K562 (cell line): ENCODE measurements at regions not wholly inside any gene's neighbourhood (a gene's known extent, or its start where the extent isn't known, plus 50 kb on each side); places are given as distances from the start of the nearest gene placed in this dataset.

Experiments used
- ATAC-seq: fragments of 200-7000 bp; cut with Tn5 transposase; 3 replicates; pipeline ENCODE4 v1.9.1; 2020; ENCODE audit warnings: moderate library complexity
- BruUV-seq: library from RNA; stranded (reverse); fragments of 400-500 nt; replicated peaks from 2 replicates; lab custom pipeline; 2021; lab: Mats Ljungman, UMichigan
- CTCF ChIA-PET: fragments of 300-600 bp; formaldehyde crosslinking; extraction: SDS; loops from one replicate; lab custom pipeline; 2021; ENCODE audit warnings: low intra/inter-chr PET ratio; lab: Yijun Ruan, JAX
- POLR2A ChIA-PET: fragments of 300-600, 350-650 bp; sonication (Branson Sonifier 250); formaldehyde crosslinking; extraction: SDS; loops from one replicate; lab custom pipeline; 2021; ENCODE audit warnings: antibody characterized with exemption, inconsistent platforms; lab: Yijun Ruan, JAX
- DNase-seq, 4 experiments: peaks; one replicate each; pipeline versions ENCODE4 v3.0.0 to v3.0.0-alpha.2; 2011 to 2018; ENCODE audit warnings: low spot score in 3 of 4, mixed read lengths in 3 of 4; ENCODE audit errors: extremely low read depth in 1 of 4
- FAIRE-seq: peaks from 2 replicates; lab custom pipeline; 2011; peaks lifted over from hg19 to GRCh38; lab: Jason Lieb, UNC
- H2AFZ ChIP-seq: 2 replicates; pipeline ENCODE4 v1.6.0; 2011; ENCODE audit warnings: low read depth, low read length, control low read depth, inconsistent platforms
- H3K27ac ChIP-seq: fragments of 200-600 bp; 3 replicates; pipeline ENCODE4 v1.8.0; 2011; ENCODE audit warnings: low read depth, mild to moderate bottlenecking, control low read depth, inconsistent platforms, low read length, moderate library complexity, mixed read lengths; ENCODE audit errors: extremely low read depth
- H3K27me3 ChIP-seq, 2 experiments: fragments of 300-600 bp in 1 of 2; 2 replicates in 1 of 2; 3 replicates in 1 of 2; pipeline versions ENCODE4 v1.6.0 to v1.8.0; 2011; ENCODE audit warnings: inconsistent platforms in 2 of 2, low read length in 2 of 2, mild to moderate bottlenecking in 1 of 2, mixed read lengths in 1 of 2, moderate library complexity in 1 of 2; ENCODE audit not compliant: control insufficient read depth in 2 of 2, insufficient read depth in 2 of 2
- H3K36me3 ChIP-seq: fragments of 300-600 bp; 3 replicates; pipeline ENCODE4 v1.8.0; 2011; ENCODE audit warnings: mild to moderate bottlenecking, low read length, inconsistent platforms; ENCODE audit not compliant: control insufficient read depth, insufficient read depth
- H3K4me1 ChIP-seq, 2 experiments: fragments of 200-600 bp in 1 of 2; replicated peaks in 1 of 2; 2 replicates in 1 of 2; 3 replicates in 1 of 2; pipeline versions ENCODE4 v1.5.1 to v1.8.0; 2011; ENCODE audit warnings: inconsistent platforms in 2 of 2, low read length in 2 of 2, mild to moderate bottlenecking in 1 of 2, mixed read lengths in 1 of 2, moderate library complexity in 1 of 2; ENCODE audit not compliant: control insufficient read depth in 2 of 2, insufficient read depth in 2 of 2
- H3K4me2 ChIP-seq: 2 replicates; pipeline ENCODE4 v1.6.1; 2011; ENCODE audit warnings: low read length, control low read depth, inconsistent platforms, mixed read lengths; ENCODE audit not compliant: insufficient read depth
- H3K4me3 ChIP-seq: fragments of 200-600 bp; sonication (generic), shearing (Covaris generic); 2 replicates; pipeline ENCODE4 v1.5.1; 2016; ENCODE audit warnings: control low read depth, inconsistent platforms
- H3K79me2 ChIP-seq: fragments of 200-600 bp; 3 replicates; pipeline ENCODE4 v1.8.0; 2011; ENCODE audit warnings: low read length, inconsistent platforms; ENCODE audit not compliant: control insufficient read depth, insufficient read depth
- H3K9ac ChIP-seq, 2 experiments: 2 replicates each; pipeline versions ENCODE4 v1.6.0 to v1.6.1; 2011; ENCODE audit warnings: low read depth in 2 of 2, low read length in 2 of 2, control low read depth in 1 of 2, inconsistent platforms in 1 of 2, mild to moderate bottlenecking in 1 of 2, mixed read lengths in 1 of 2; ENCODE audit not compliant: insufficient read depth in 1 of 2
- H3K9me1 ChIP-seq: one replicate; pipeline ENCODE4 v1.6.0; 2011; ENCODE audit warnings: inconsistent platforms, mild to moderate bottlenecking, low read length, moderate library complexity; ENCODE audit not compliant: control insufficient read depth, insufficient read depth
- H3K9me3 ChIP-seq: replicated peaks from 2 replicates; pipeline ENCODE4 v1.5.1; 2011; ENCODE audit warnings: low read depth, low read length, inconsistent platforms; ENCODE audit not compliant: control insufficient read depth, insufficient read depth
- H4K20me1 ChIP-seq: replicated peaks from 2 replicates; pipeline ENCODE4 v1.6.1; 2011; ENCODE audit warnings: low read length, inconsistent platforms, mixed read lengths; ENCODE audit not compliant: control insufficient read depth, insufficient read depth
- ATF7 ChIP-seq: fragments of 450-650 bp; IDR thresholded peaks from 2 replicates; pipeline ENCODE4 v1.7.1; 2014; ENCODE audit warnings: mild to moderate bottlenecking, moderate library complexity
- CTBP1 ChIP-seq: fragments of 450-650 bp; IDR thresholded peaks from 2 replicates; pipeline ENCODE4 v1.6.1; 2016; ENCODE audit warnings: borderline replicate concordance
- HDAC6 ChIP-seq: IDR thresholded peaks from 2 replicates; pipeline ENCODE4 v1.6.1; 2012; ENCODE audit warnings: low read depth, mild to moderate bottlenecking, control low read depth, inconsistent platforms, low read length, moderate library complexity
- ID3 ChIP-seq, 2 experiments: fragments of 250-450 bp in 1 of 2; fragments of 450-650 bp in 1 of 2; sonication (Bioruptor Pico) in 1 of 2; IDR thresholded peaks; 2 replicates each; pipeline versions ENCODE4 v1.6.1 to v1.8.0; 2016 to 2021; ENCODE audit warnings: mild to moderate bottlenecking in 2 of 2, moderate library complexity in 2 of 2, missing compliant biosample characterization in 1 of 2, missing genetic modification characterization in 1 of 2
- KHSRP ChIP-seq: fragments of 450-650 bp; IDR thresholded peaks from 2 replicates; pipeline ENCODE4 v1.6.1; 2017
- MECOM ChIP-seq: fragments of 250-450 bp; sonication (Bioruptor Pico); IDR thresholded peaks from 2 replicates; pipeline ENCODE4 v1.8.0; 2022; ENCODE audit warnings: inconsistent platforms
- NFRKB ChIP-seq: fragments of 450-650 bp; IDR thresholded peaks from 2 replicates; pipeline ENCODE4 v1.6.1; 2016; ENCODE audit warnings: low read depth
- NONO ChIP-seq, 2 experiments: fragments of 200-400 bp in 1 of 2; fragments of 450-650 bp in 1 of 2; formaldehyde crosslinking in 1 of 2; IDR thresholded peaks; 2 replicates each; pipeline ENCODE4 v1.6.1; 2017; ENCODE audit warnings: low read depth in 2 of 2, mild to moderate bottlenecking in 2 of 2, moderate library complexity in 2 of 2, low read length in 1 of 2
- NR3C1 ChIP-seq: sonication (generic); formaldehyde crosslinking; IDR thresholded peaks from 2 replicates; pipeline ENCODE4 v1.8.1; 2022; ENCODE audit warnings: missing genetic modification reagents
- SLC30A9 ChIP-seq: fragments of 250-450 bp; sonication (Bioruptor Pico); IDR thresholded peaks from 2 replicates; pipeline ENCODE4 v1.8.0; 2022; ENCODE audit warnings: mild to moderate bottlenecking, moderate library complexity
- SMC3 ChIP-seq: conservative IDR thresholded peaks from 2 replicates; pipeline ENCODE4 v1.6.1; 2011; ENCODE audit warnings: low read depth, low read length, improper control_type of control experiment; ENCODE audit not compliant: insufficient read depth
- TAL1 ChIP-seq: fragments of 450-650 bp; IDR thresholded peaks from 2 replicates; pipeline ENCODE4 v1.6.1; 2016; ENCODE audit warnings: mild to moderate bottlenecking
- VEZF1 ChIP-seq: fragments of 200-800 bp; sonication (Bioruptor generic); IDR thresholded peaks from 2 replicates; pipeline ENCODE4 v1.6.1; 2017; ENCODE audit warnings: missing genetic modification characterization, missing compliant biosample characterization
- ZNF140 ChIP-seq: fragments of 250-450 bp; sonication (Bioruptor Pico); IDR thresholded peaks from 2 replicates; pipeline ENCODE4 v1.8.0; 2021; ENCODE audit warnings: moderate library complexity, mild to moderate bottlenecking, inconsistent platforms
- ZNF436 ChIP-seq: fragments of 250-450, 450-650 bp; sonication (Bioruptor Pico); formaldehyde crosslinking; IDR thresholded peaks from 2 replicates; pipeline ENCODE4 v1.7.0; 2020; ENCODE audit warnings: mild to moderate bottlenecking
- WGBS: fragments of 100-300 bp; shearing (Covaris generic); methylation state at CpG from one replicate; pipeline ENCODE4 v1.1.6; 2016; ENCODE audit warnings: low coverage, mixed read lengths; ENCODE audit not compliant: insufficient coverage; ENCODE audit errors: missing lambda C conversion rate; 5-methylcytosine and 5-hydroxymethylcytosine counted together
- in situ Hi-C: fragments of 300-500 bp; cut with MboI; formaldehyde crosslinking; loops from 4 replicates; pipeline ENCODE4 v1.15.0; 2018; ENCODE audit warnings: inconsistent platforms, mixed read lengths
- intact Hi-C: fragments of 100-400 bp; cut with micrococcal nuclease; formaldehyde crosslinking; loops from 2 replicates; pipeline ENCODE4 v1.14.2; 2022
- TF ChIP-seq, protein P1 (sequence below), 3 experiments: IDR thresholded peaks in 2 of 3; conservative IDR thresholded peaks in 1 of 3; 2 replicates each; pipeline ENCODE4 v1.5.1; 2011 to 2012; ENCODE audit warnings: low read length in 3 of 3, mild to moderate bottlenecking in 3 of 3, control low read depth in 2 of 3, improper control_type of control experiment in 1 of 3, inconsistent platforms in 1 of 3, low read depth in 1 of 3, mixed read lengths in 1 of 3, moderate library complexity in 1 of 3; ENCODE audit not compliant: insufficient read depth in 2 of 3
- TF ChIP-seq, protein P2 (sequence below): fragments of 450-650 bp; IDR thresholded peaks from 2 replicates; pipeline ENCODE4 v1.6.1; 2017; ENCODE audit warnings: antibody characterized with exemption

- peak; percentile 92 for ATAC-seq
- Histone ChIP-seq H3K4me1 (no peaks in the 10 kb centered on the region), H3K4me2 (no peak overlapping the region), H4K20me1 (no peaks in the 10 kb centered on the region; the same call in 1 of the 2 replicates), H3K36me3 (no peaks in the 10 kb centered on the region), H3K9me3 (no peaks in the 10 kb centered on the region; the same call in 1 of the 2 replicates), H3K9me1 (peaks cover 2% of the 10 kb centered on the region), H3K9ac (no peak overlapping the region), H2AFZ (no peak overlapping the region), H3K4me3 (no peak overlapping the region), H3K27me3 (peaks cover 0 to 13% of the 10 kb centered on the region in 2 experiments; a peak in 3 of 5 replicates), H3K27ac (no peak overlapping the region), H3K79me2 (no peaks in the 10 kb centered on the region)
- peak; percentile 97 for FAIRE-seq
- POLR2A ChIA-PET = interaction anchor here (1.0 kb wide), 1 partner anchor 9 kb away, joined by 3 read pairs; no protein-coding TSS in a partner anchor
- BruUV-seq = no TSS peak
- in situ Hi-C loops = no loop called here
- 2% methylated on average over 8 of the region's 8 CpGs for WGBS
- peak; percentile 78 to 88 (median 87) for DNase-seq
- intact Hi-C loops = no loop called here
- CTCF ChIA-PET = no interaction called here
- TF ChIP-seq, protein P1, sequence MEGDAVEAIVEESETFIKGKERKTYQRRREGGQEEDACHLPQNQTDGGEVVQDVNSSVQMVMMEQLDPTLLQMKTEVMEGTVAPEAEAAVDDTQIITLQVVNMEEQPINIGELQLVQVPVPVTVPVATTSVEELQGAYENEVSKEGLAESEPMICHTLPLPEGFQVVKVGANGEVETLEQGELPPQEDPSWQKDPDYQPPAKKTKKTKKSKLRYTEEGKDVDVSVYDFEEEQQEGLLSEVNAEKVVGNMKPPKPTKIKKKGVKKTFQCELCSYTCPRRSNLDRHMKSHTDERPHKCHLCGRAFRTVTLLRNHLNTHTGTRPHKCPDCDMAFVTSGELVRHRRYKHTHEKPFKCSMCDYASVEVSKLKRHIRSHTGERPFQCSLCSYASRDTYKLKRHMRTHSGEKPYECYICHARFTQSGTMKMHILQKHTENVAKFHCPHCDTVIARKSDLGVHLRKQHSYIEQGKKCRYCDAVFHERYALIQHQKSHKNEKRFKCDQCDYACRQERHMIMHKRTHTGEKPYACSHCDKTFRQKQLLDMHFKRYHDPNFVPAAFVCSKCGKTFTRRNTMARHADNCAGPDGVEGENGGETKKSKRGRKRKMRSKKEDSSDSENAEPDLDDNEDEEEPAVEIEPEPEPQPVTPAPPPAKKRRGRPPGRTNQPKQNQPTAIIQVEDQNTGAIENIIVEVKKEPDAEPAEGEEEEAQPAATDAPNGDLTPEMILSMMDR (IDR thresholded peaks at IDR 0.05 in 2 of 3, conservative IDR thresholded peaks at IDR 0.05 in 1 of 3; ENCODE audit: insufficient read depth in 2 of 3, low read depth in 1 of 3, low read length in 3 of 3) = peak; percentile 63 to 66 (median 65)
- no peak for TF ChIP-seq SLC30A9 (CRISPR knock-in tag)
- peak; percentile 62 for TF ChIP-seq VEZF1 (CRISPR knock-in tag)
- no peak for TF ChIP-seq ID3 (CRISPR knock-in tag; IDR thresholded peaks at IDR 0.05)
- no peak for TF ChIP-seq ID3 (tag; IDR thresholded peaks at IDR 0.05)
- TF ChIP-seq NONO (IDR thresholded peaks at IDR 0.05; ENCODE audit: low read depth in 2 of 2, low read length in 1 of 2) = no peak
- no peak for TF ChIP-seq CTBP1
- no peak for TF ChIP-seq NR3C1 (CRISPR knock-in tag)
- no peak for TF ChIP-seq NFRKB
- TF ChIP-seq ZNF140 (CRISPR knock-in tag) = no peak
- no peak for TF ChIP-seq MECOM
- TF ChIP-seq KHSRP = no peak
- TF ChIP-seq ZNF436 (CRISPR knock-in tag) = no peak
- no peak for TF ChIP-seq TAL1
- TF ChIP-seq, protein P2, sequence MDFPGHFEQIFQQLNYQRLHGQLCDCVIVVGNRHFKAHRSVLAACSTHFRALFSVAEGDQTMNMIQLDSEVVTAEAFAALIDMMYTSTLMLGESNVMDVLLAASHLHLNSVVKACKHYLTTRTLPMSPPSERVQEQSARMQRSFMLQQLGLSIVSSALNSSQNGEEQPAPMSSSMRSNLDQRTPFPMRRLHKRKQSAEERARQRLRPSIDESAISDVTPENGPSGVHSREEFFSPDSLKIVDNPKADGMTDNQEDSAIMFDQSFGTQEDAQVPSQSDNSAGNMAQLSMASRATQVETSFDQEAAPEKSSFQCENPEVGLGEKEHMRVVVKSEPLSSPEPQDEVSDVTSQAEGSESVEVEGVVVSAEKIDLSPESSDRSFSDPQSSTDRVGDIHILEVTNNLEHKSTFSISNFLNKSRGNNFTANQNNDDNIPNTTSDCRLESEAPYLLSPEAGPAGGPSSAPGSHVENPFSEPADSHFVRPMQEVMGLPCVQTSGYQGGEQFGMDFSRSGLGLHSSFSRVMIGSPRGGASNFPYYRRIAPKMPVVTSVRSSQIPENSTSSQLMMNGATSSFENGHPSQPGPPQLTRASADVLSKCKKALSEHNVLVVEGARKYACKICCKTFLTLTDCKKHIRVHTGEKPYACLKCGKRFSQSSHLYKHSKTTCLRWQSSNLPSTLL = no peak
- TF ChIP-seq SMC3 = peak; percentile 47; the same call in 1 of the 2 replicates
- no peak for TF ChIP-seq ATF7
- TF ChIP-seq HDAC6 = no peak
Observed at GRCh38 chr1:29453502-29454240, 217.3 kb downstream of the PTPRU start.
